Astrocyte (in vitro differentiated cells and primary cell): ENCODE measurements at regions not wholly inside any gene's neighbourhood (a gene's known extent, or its start where the extent isn't known, plus 50 kb on each side); places are given as distances from the start of the nearest gene placed in this dataset.

Experiments
- DNase-seq: peaks from one replicate; pipeline ENCODE4 v3.0.0-alpha.2; 2010; ENCODE audit warnings: low read depth
- FAIRE-seq: peaks from 2 replicates; lab custom pipeline; 2011; peaks lifted over from hg19 to GRCh38; lab: Jason Lieb, UNC
- H2AFZ ChIP-seq: 2 replicates; pipeline ENCODE4 v1.6.0; 2012; ENCODE audit warnings: low read depth, low read length, inconsistent platforms
- H3K27ac ChIP-seq: 2 replicates; pipeline ENCODE4 v1.5.1; 2011; ENCODE audit warnings: low read depth, low read length, inconsistent platforms
- H3K27me3 ChIP-seq: 2 replicates; pipeline ENCODE4 v1.6.0; 2011; ENCODE audit warnings: low read length, inconsistent platforms; ENCODE audit not compliant: insufficient read depth
- H3K36me3 ChIP-seq: 2 replicates; pipeline ENCODE4 v1.5.1; 2011; ENCODE audit warnings: low read length, inconsistent platforms; ENCODE audit not compliant: insufficient read depth
- H3K4me1 ChIP-seq: 2 replicates; pipeline ENCODE4 v1.5.1; 2011; ENCODE audit warnings: low read length, inconsistent platforms; ENCODE audit not compliant: insufficient read depth
- H3K4me2 ChIP-seq: 2 replicates; pipeline ENCODE4 v1.6.0; 2012; ENCODE audit warnings: low read length, inconsistent platforms
- H3K4me3 ChIP-seq: 2 replicates; pipeline ENCODE4 v1.5.1; 2011; ENCODE audit warnings: low read depth, mild to moderate bottlenecking, low read length, inconsistent platforms; ENCODE audit not compliant: insufficient read depth
- H3K79me2 ChIP-seq: 2 replicates; pipeline ENCODE4 v1.6.0; 2012; ENCODE audit warnings: mild to moderate bottlenecking, low read length, inconsistent platforms; ENCODE audit not compliant: insufficient read depth
- H3K9ac ChIP-seq: 2 replicates; pipeline ENCODE4 v1.6.0; 2012; ENCODE audit warnings: mild to moderate bottlenecking, low read length, inconsistent platforms
- H3K9me3 ChIP-seq: 2 replicates; pipeline ENCODE4 v1.5.1; 2012; ENCODE audit warnings: low read depth, mild to moderate bottlenecking, low read length, inconsistent platforms; ENCODE audit not compliant: insufficient read depth
- H4K20me1 ChIP-seq: 2 replicates; pipeline ENCODE4 v1.6.0; 2012; ENCODE audit warnings: low read length, inconsistent platforms; ENCODE audit not compliant: insufficient read depth
- H3K27ac Mint-ChIP-seq: one replicate; pipeline ENCODE4 v1.8.0; 2021; ENCODE audit warnings: mild to moderate bottlenecking, mixed read lengths; ENCODE audit not compliant: unreplicated experiment
- H3K27me3 Mint-ChIP-seq: one replicate; pipeline ENCODE4 v1.8.0; 2021; ENCODE audit warnings: low read depth, mixed read lengths; ENCODE audit not compliant: unreplicated experiment
- H3K36me3 Mint-ChIP-seq: one replicate; pipeline ENCODE4 v1.8.0; 2021; ENCODE audit warnings: low read depth, mixed read lengths; ENCODE audit not compliant: unreplicated experiment
- H3K4me1 Mint-ChIP-seq: one replicate; pipeline ENCODE4 v1.8.0; 2021; ENCODE audit warnings: low read depth, mixed read lengths; ENCODE audit not compliant: unreplicated experiment
- H3K4me3 Mint-ChIP-seq: one replicate; pipeline ENCODE4 v1.8.0; 2021; ENCODE audit warnings: mild to moderate bottlenecking, moderate library complexity, mixed read lengths; ENCODE audit not compliant: unreplicated experiment
- H3K9me3 Mint-ChIP-seq: one replicate; pipeline ENCODE4 v1.8.0; 2021; ENCODE audit warnings: mild to moderate bottlenecking, mixed read lengths; ENCODE audit not compliant: unreplicated experiment
- EZH2 ChIP-seq: IDR thresholded peaks from 2 replicates; pipeline ENCODE4 v1.6.1; 2012; ENCODE audit warnings: mild to moderate bottlenecking, low read length, inconsistent platforms; ENCODE audit not compliant: insufficient read depth
- TF ChIP-seq, protein P1 (sequence below): IDR thresholded peaks from 2 replicates; pipeline ENCODE4 v1.5.1; 2011; ENCODE audit warnings: low read depth, mild to moderate bottlenecking, inconsistent platforms, low read length, moderate library complexity; ENCODE audit not compliant: insufficient read depth

- H3K79me2 ChIP-seq: no peaks in the 10 kb centered on the region
- no peak for TF ChIP-seq EZH2
- TF ChIP-seq, protein P1, sequence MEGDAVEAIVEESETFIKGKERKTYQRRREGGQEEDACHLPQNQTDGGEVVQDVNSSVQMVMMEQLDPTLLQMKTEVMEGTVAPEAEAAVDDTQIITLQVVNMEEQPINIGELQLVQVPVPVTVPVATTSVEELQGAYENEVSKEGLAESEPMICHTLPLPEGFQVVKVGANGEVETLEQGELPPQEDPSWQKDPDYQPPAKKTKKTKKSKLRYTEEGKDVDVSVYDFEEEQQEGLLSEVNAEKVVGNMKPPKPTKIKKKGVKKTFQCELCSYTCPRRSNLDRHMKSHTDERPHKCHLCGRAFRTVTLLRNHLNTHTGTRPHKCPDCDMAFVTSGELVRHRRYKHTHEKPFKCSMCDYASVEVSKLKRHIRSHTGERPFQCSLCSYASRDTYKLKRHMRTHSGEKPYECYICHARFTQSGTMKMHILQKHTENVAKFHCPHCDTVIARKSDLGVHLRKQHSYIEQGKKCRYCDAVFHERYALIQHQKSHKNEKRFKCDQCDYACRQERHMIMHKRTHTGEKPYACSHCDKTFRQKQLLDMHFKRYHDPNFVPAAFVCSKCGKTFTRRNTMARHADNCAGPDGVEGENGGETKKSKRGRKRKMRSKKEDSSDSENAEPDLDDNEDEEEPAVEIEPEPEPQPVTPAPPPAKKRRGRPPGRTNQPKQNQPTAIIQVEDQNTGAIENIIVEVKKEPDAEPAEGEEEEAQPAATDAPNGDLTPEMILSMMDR: no peak
- peaks cover 1% of the 10 kb centered on the region for H3K4me1 Mint-ChIP-seq
- peaks cover 1% of the 10 kb centered on the region for H3K9me3 Mint-ChIP-seq
- H3K4me1 ChIP-seq: no peaks in the 10 kb centered on the region
- H3K9me3 ChIP-seq: no peaks in the 10 kb centered on the region
- H4K20me1 ChIP-seq: no peaks in the 10 kb centered on the region
- H3K27me3 ChIP-seq: no peaks in the 10 kb centered on the region
- FAIRE-seq (no peak), DNase-seq (no peak)
- no peaks in the 10 kb centered on the region for H3K27me3 Mint-ChIP-seq
- no peak overlapping the region for H3K4me3 Mint-ChIP-seq
- H2AFZ ChIP-seq: no peak overlapping the region
- no peak overlapping the region for H3K9ac ChIP-seq
- no peak overlapping the region for H3K4me2 ChIP-seq
- no peaks in the 10 kb centered on the region for H3K36me3 ChIP-seq
- no peaks in the 10 kb centered on the region for H3K36me3 Mint-ChIP-seq
- no peak overlapping the region for H3K4me3 ChIP-seq
- no peak overlapping the region for H3K27ac ChIP-seq
- H3K27ac Mint-ChIP-seq: no peak overlapping the region
These were observed 280.9 kb downstream of the MAP2K4 start for GRCh38 chr17:12301551-12301950.

GRCh38 chr17:12302711-12303110, 282.0 kb downstream of the MAP2K4 start:
- Histone ChIP-seq H3K4me2 (no peak overlapping the region), H3K36me3 (no peaks in the 10 kb centered on the region), H3K79me2 (no peaks in the 10 kb centered on the region), H3K27ac (no peak overlapping the region), H2AFZ (no peak overlapping the region), H3K4me3 (no peak overlapping the region), H3K9ac (no peak overlapping the region), H3K27me3 (no peaks in the 10 kb centered on the region), H3K4me1 (no peaks in the 10 kb centered on the region), H3K9me3 (no peaks in the 10 kb centered on the region), H4K20me1 (no peaks in the 10 kb centered on the region)
- H3K9me3 Mint-ChIP-seq: peaks cover 1% of the 10 kb centered on the region
- FAIRE-seq (no peak), DNase-seq (no peak)
- no peaks in the 10 kb centered on the region for H3K36me3 Mint-ChIP-seq
- no peak overlapping the region for H3K4me3 Mint-ChIP-seq
- TF ChIP-seq EZH2: no peak
- TF ChIP-seq, protein P1: no peak
- no peak overlapping the region for H3K27ac Mint-ChIP-seq
- H3K27me3 Mint-ChIP-seq: no peaks in the 10 kb centered on the region
- H3K4me1 Mint-ChIP-seq: no peaks in the 10 kb centered on the region

- Mint-ChIP-seq H3K9me3 (peaks cover 23% of the 10 kb centered on the region), H3K27ac (no peak overlapping the region), H3K27me3 (no peaks in the 10 kb centered on the region), H3K4me1 (peaks cover 2% of the 10 kb centered on the region), H3K36me3 (no peaks in the 10 kb centered on the region), H3K4me3 (no peak overlapping the region)
- Histone ChIP-seq H4K20me1 (no peaks in the 10 kb centered on the region), H3K4me3 (no peak overlapping the region), H2AFZ (no peak overlapping the region), H3K36me3 (no peaks in the 10 kb centered on the region), H3K27ac (no peak overlapping the region), H3K4me2 (no peak overlapping the region), H3K4me1 (no peaks in the 10 kb centered on the region), H3K9me3 (no peaks in the 10 kb centered on the region), H3K27me3 (no peaks in the 10 kb centered on the region), H3K79me2 (no peaks in the 10 kb centered on the region), H3K9ac (no peak overlapping the region)
- FAIRE-seq: no peak
- DNase-seq: no peak
- TF ChIP-seq, protein P1: no peak
- no peak for TF ChIP-seq EZH2
These were observed 290.1 kb downstream of the MAP2K4 start for GRCh38 chr17:12310811-12311210.
